ENCODE measurements at regions not wholly inside any gene's neighbourhood (a gene's known extent, or its start where the extent isn't known, plus 50 kb on each side); places are given as distances from the start of the nearest gene placed in this dataset.
A peak's percentile ranks its signal among the peaks of the same experiment; 100 is the strongest.

DNA sequence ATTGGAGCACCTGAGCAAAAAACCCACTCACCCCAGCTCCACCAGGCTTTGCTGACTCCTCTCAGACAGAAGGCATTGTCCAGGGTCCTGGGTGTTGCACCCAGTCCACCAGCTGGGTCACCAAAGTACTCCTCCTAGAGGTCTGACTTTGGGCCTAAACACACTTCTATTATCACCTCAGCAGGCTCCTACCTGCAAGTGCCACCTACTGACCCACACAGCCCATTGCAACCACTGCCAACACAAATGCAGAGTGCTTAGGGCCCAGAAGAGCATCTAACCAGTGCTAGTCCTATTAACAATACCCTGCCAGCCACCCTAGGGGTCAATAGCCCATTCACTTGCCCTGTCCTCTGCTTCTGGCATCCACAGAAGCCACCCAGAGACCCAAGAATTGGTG, 178.1 kb downstream of the DDX3Y start:
- no peaks in the 10 kb centered on the region for H3K9me3 Mint-ChIP-seq
- H3K36me3 Mint-ChIP-seq (ENCODE audit: insufficient read depth) = no peaks in the 10 kb centered on the region
- H3K4me3 Mint-ChIP-seq = no peak overlapping the region
- ATAC-seq (replicated peaks) (no peak), DNase-seq (no peak)
- H3K27me3 Mint-ChIP-seq = no peaks in the 10 kb centered on the region
- no peaks in the 10 kb centered on the region for H3K4me1 Mint-ChIP-seq (ENCODE audit: low read depth in 2 of 2)
- no peak overlapping the region for H3K27ac Mint-ChIP-seq

DNA sequence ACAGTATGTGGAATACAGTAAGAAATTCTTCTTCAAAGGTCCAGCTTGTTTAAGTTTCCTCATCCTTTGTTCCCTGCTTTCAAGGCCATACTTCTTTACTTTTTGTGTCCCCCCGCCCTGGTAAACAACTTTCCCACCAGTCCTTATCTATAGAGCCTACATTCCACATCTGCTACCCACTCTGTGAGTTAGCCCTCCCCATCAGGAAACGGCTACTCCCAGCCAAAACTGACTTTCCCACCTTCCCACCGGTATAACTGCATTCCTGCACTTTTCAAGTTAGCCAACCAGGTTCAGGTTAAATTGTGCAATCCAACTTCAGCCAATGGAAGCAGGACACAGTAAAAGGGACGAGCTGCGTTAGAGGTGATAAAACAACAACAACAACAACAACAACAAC, 186.9 kb downstream of the DDX3Y start:
- Mint-ChIP-seq H3K27ac (no peak overlapping the region), H3K27me3 (no peaks in the 10 kb centered on the region)
- no peak for ATAC-seq (replicated peaks)

GRCh38 chrY:13092986-13093385, 188.3 kb downstream of the DDX3Y start:
- H3K9me3 Mint-ChIP-seq = peaks cover 2 to 6% of the 10 kb centered on the region in 2 donors
- H3K36me3 Mint-ChIP-seq (ENCODE audit: insufficient read depth) = no peaks in the 10 kb centered on the region
- ATAC-seq (replicated peaks) (no peak), DNase-seq (no peak)
- no peak overlapping the region for H3K27ac Mint-ChIP-seq
- no peak overlapping the region for H3K4me3 Mint-ChIP-seq
- H3K27me3 Mint-ChIP-seq = peaks cover 0 to 5% of the 10 kb centered on the region in 2 donors
- no peaks in the 10 kb centered on the region for H3K4me1 Mint-ChIP-seq (ENCODE audit: low read depth in 2 of 2)

More for the DNA sequence above, 186.9 kb downstream of the DDX3Y start:
- DNase-seq = no peak
- H3K4me1 Mint-ChIP-seq (ENCODE audit: low read depth in 2 of 2) = no peaks in the 10 kb centered on the region
- no peak overlapping the region for H3K4me3 Mint-ChIP-seq
- no peaks in the 10 kb centered on the region for H3K36me3 Mint-ChIP-seq (ENCODE audit: insufficient read depth)
- H3K9me3 Mint-ChIP-seq = peaks cover 2 to 6% of the 10 kb centered on the region in 2 donors

GRCh38 chrY:13093461-13093860, 188.8 kb downstream of the DDX3Y start:
- no peak overlapping the region for H3K27ac Mint-ChIP-seq
- H3K9me3 Mint-ChIP-seq = peaks cover 2 to 11% of the 10 kb centered on the region in 2 donors
- H3K36me3 Mint-ChIP-seq (ENCODE audit: insufficient read depth) = no peaks in the 10 kb centered on the region
- H3K27me3 Mint-ChIP-seq = peaks cover 5 to 9% of the 10 kb centered on the region in 2 donors
- H3K4me3 Mint-ChIP-seq = no peak overlapping the region
- no peaks in the 10 kb centered on the region for H3K4me1 Mint-ChIP-seq (ENCODE audit: low read depth in 2 of 2)
- DNase-seq (no peak), ATAC-seq (replicated peaks) (no peak)

DNA sequence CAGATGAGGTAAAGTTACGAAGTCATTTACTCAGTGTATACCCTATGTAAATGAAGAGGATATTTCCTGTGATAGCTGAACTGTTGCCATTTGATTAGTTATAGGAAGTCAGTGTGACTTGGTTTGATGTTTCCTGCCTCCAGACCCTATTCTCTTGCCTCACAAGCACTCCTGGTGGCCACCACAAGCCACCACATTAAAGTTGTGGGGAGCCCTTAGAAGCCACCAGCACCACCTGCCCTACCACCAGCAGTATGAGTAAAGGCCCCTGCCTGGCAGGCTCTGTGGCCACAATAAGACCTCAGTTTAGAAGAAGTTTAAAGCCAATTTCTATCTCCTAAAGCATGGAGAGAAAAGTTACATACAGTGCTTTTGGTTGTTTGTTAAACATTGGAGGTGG, 189.7 kb downstream of the DDX3Y start:
- Mint-ChIP-seq H3K27me3 (peaks cover 14 to 18% of the 10 kb centered on the region in 2 donors), H3K4me3 (no peak overlapping the region), H3K4me1 (ENCODE audit: low read depth in 2 of 2) (no peaks in the 10 kb centered on the region), H3K9me3 (peaks cover 5 to 14% of the 10 kb centered on the region in 2 donors), H3K27ac (no peak overlapping the region), H3K36me3 (ENCODE audit: insufficient read depth) (no peaks in the 10 kb centered on the region)
- ATAC-seq (replicated peaks) (no peak), DNase-seq (no peak)

GRCh38 chrY:13094904-13095600, 190.4 kb downstream of the DDX3Y start:
- no peaks in the 10 kb centered on the region for H3K36me3 Mint-ChIP-seq (ENCODE audit: insufficient read depth)
- DNase-seq = no peak
- no peak overlapping the region for H3K27ac Mint-ChIP-seq
- peaks cover 5 to 14% of the 10 kb centered on the region in 2 donors for H3K9me3 Mint-ChIP-seq
- H3K4me3 Mint-ChIP-seq = no peak overlapping the region
- no peak for ATAC-seq (replicated peaks)
- no peaks in the 10 kb centered on the region for H3K4me1 Mint-ChIP-seq (ENCODE audit: low read depth in 2 of 2)
- H3K27me3 Mint-ChIP-seq = peaks cover 14 to 19% of the 10 kb centered on the region in 2 donors

- H3K36me3 Mint-ChIP-seq (ENCODE audit: insufficient read depth) = no peaks in the 10 kb centered on the region
- no peaks in the 10 kb centered on the region for H3K9me3 Mint-ChIP-seq
- H3K4me1 Mint-ChIP-seq (ENCODE audit: low read depth in 2 of 2) = no peaks in the 10 kb centered on the region
- no peak overlapping the region for H3K27ac Mint-ChIP-seq
- H3K4me3 Mint-ChIP-seq = no peak overlapping the region
- no peak for DNase-seq
- no peak for ATAC-seq (replicated peaks)
- H3K27me3 Mint-ChIP-seq = peaks cover 11 to 16% of the 10 kb centered on the region in 2 donors
Measured at GRCh38 chrY:13126881-13127456, 222.3 kb downstream of the DDX3Y start.

GRCh38 chrY:13127476-13127875, 222.8 kb downstream of the DDX3Y start:
- ATAC-seq (replicated peaks) (no peak), DNase-seq (no peak)
- H3K9me3 Mint-ChIP-seq = no peaks in the 10 kb centered on the region
- no peak overlapping the region for H3K4me3 Mint-ChIP-seq
- no peak overlapping the region for H3K27ac Mint-ChIP-seq
- no peaks in the 10 kb centered on the region for H3K36me3 Mint-ChIP-seq (ENCODE audit: insufficient read depth)
- H3K27me3 Mint-ChIP-seq = peaks cover 11 to 16% of the 10 kb centered on the region in 2 donors
- H3K4me1 Mint-ChIP-seq (ENCODE audit: low read depth in 2 of 2) = no peaks in the 10 kb centered on the region

DNA sequence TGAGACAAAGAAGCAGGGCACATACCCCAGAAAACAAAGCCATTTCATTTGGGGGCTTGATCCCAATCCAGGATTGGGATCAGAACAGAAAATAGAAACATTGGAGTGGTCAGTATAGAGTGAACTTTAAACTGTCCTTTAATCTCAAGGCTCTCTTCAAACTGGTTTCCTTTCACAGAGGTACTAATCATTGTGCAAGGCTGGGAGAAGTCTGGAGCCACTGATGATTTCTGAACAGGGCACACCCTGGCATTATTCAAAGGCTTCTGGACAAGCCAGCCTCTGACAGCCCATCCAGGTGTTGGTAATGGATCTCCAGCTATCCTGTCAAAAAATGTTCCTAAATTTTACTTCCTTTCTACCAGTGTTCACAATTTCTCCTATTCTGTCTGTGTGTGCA, 244.5 kb downstream of the DDX3Y start:
- no peak for ATAC-seq (replicated peaks)
- Mint-ChIP-seq H3K4me1 (ENCODE audit: low read depth in 2 of 2) (peaks cover 0 to 9% of the 10 kb centered on the region in 2 donors), H3K27me3 (no peaks in the 10 kb centered on the region), H3K4me3 (peak overlapping the region; percentile 61 to 85), H3K36me3 (ENCODE audit: insufficient read depth) (no peaks in the 10 kb centered on the region), H3K9me3 (no peaks in the 10 kb centered on the region), H3K27ac (peak overlapping the region; percentile 50 to 63)
- DNase-seq = no peak

GRCh38 chrY:13167698-13168097, 263.0 kb downstream of the DDX3Y start:
- no peak for DNase-seq
- no peak overlapping the region for H3K27ac Mint-ChIP-seq
- no peak overlapping the region for H3K4me3 Mint-ChIP-seq
- H3K27me3 Mint-ChIP-seq = peaks cover 0 to 30% of the 10 kb centered on the region in 2 donors
- H3K4me1 Mint-ChIP-seq (ENCODE audit: low read depth in 2 of 2) = no peaks in the 10 kb centered on the region
- H3K9me3 Mint-ChIP-seq = no peaks in the 10 kb centered on the region
- H3K36me3 Mint-ChIP-seq (ENCODE audit: insufficient read depth) = no peaks in the 10 kb centered on the region
- no peak for ATAC-seq (replicated peaks)

GRCh38 chrY:13168257-13168656, 263.6 kb downstream of the DDX3Y start:
- Mint-ChIP-seq H3K36me3 (ENCODE audit: insufficient read depth) (no peaks in the 10 kb centered on the region), H3K4me1 (ENCODE audit: low read depth in 2 of 2) (no peaks in the 10 kb centered on the region), H3K27ac (no peak overlapping the region), H3K4me3 (no peak overlapping the region), H3K27me3 (peaks cover 0 to 30% of the 10 kb centered on the region in 2 donors), H3K9me3 (no peaks in the 10 kb centered on the region)
- DNase-seq (no peak), ATAC-seq (replicated peaks) (no peak)

Measured in effector memory CD8-positive, alpha-beta T cell (primary cell).